Lung (tissue), 11 donors: ENCODE measurements at regions not wholly inside any gene's neighbourhood (a gene's known extent, or its start where the extent isn't known, plus 50 kb on each side); places are given as distances from the start of the nearest gene placed in this dataset.

Experiments
- ATAC-seq: fragments of 200-7000 bp; cut with Tn5 transposase; one replicate; pipeline ENCODE4 v1.9.1; 2020; ENCODE audit warnings: moderate number of reproducible peaks; ENCODE audit not compliant: insufficient read depth, low FRiP score
- DNase-seq, 3 donors: peaks; one replicate each; pipeline ENCODE4 v3.0.0-alpha.2; 2013 to 2017
- H3K27ac ChIP-seq, 2 donors: one replicate each; pipeline ENCODE4 v1.5.1; 2013; ENCODE audit warnings: mild to moderate bottlenecking in 2 of 2, moderate library complexity in 2 of 2, control low read depth in 1 of 2, inconsistent platforms in 1 of 2, low read depth in 1 of 2, low read length in 1 of 2
- H3K27me3 ChIP-seq, 3 donors: one replicate each; pipeline ENCODE4 v1.5.1; 2013; ENCODE audit warnings: low read length in 2 of 3; ENCODE audit not compliant: control insufficient read depth in 3 of 3, insufficient read depth in 3 of 3
- H3K36me3 ChIP-seq, 4 donors: one replicate each; pipeline ENCODE4 v1.5.1; 2013; ENCODE audit warnings: low read length in 4 of 4, mild to moderate bottlenecking in 1 of 4, moderate library complexity in 1 of 4; ENCODE audit not compliant: control insufficient read depth in 4 of 4, insufficient read depth in 4 of 4
- H3K4me1 ChIP-seq, 5 donors: one replicate each; pipeline ENCODE4 v1.5.1; 2013; ENCODE audit warnings: low read length in 5 of 5, mild to moderate bottlenecking in 2 of 5, moderate library complexity in 1 of 5; ENCODE audit not compliant: control insufficient read depth in 5 of 5, insufficient read depth in 5 of 5
- H3K4me3 ChIP-seq: one replicate; pipeline ENCODE4 v1.5.1; 2013; ENCODE audit warnings: mild to moderate bottlenecking, control low read depth, moderate library complexity
- H3K9ac ChIP-seq, 2 donors: one replicate each; pipeline ENCODE4 v1.5.1; 2013; ENCODE audit warnings: low read length in 2 of 2, control low read depth in 1 of 2; ENCODE audit not compliant: insufficient read depth in 1 of 2
- H3K9me3 ChIP-seq, 4 donors: one replicate each; pipeline ENCODE4 v1.5.1; 2013; ENCODE audit warnings: low read length in 3 of 4, mild to moderate bottlenecking in 1 of 4, moderate library complexity in 1 of 4; ENCODE audit not compliant: control insufficient read depth in 4 of 4, insufficient read depth in 3 of 4
- CTCF ChIP-seq: IDR thresholded peaks from 2 replicates; pipeline ENCODE4 v1.5.1; 2012; ENCODE audit warnings: mild to moderate bottlenecking; ENCODE audit errors: control extremely low read depth, extremely low read depth
- whole genome bisulfite sequencing, 2 donors: extraction: QIAGEN DNeasy Blood & Tissue Kit; methylation state at CpG; one replicate each; pipeline ENCODE4 v1.1.7; 2013; 5-methylcytosine and 5-hydroxymethylcytosine counted together
- donor health status: control.
- donor health status: control.
- donor health status: Bipolar disorder and iron deficiency.
- donor health status: healthy.
- donor health status: DM: yes; HTN: yes; CAD: no.

GRCh38 chr17:71850812-71851211 lies 270.0 kb upstream of the SOX9 start:
- no peak for TF ChIP-seq CTCF
- 95 to 96% methylated on average over 2 of the region's 2 CpGs for WGBS, 2 donors

GRCh38 chr17:71855010-71855409 lies 265.8 kb upstream of the SOX9 start:
- WGBS, 2 donors, result 82 to 91% methylated on average over 4 of the region's 4 CpGs
- no peak for ATAC-seq
- H3K36me3 ChIP-seq, result no peaks in the 10 kb centered on the region
- H3K4me1 ChIP-seq, result no peaks in the 10 kb centered on the region
- no peak for TF ChIP-seq CTCF
- H3K27ac ChIP-seq, result no peak overlapping the region
- no peaks in the 10 kb centered on the region for H3K9me3 ChIP-seq
- no peak overlapping the region for H3K9ac ChIP-seq
- DNase-seq, result no peak
- no peaks in the 10 kb centered on the region for H3K27me3 ChIP-seq
- H3K4me3 ChIP-seq, result no peak overlapping the region

More at GRCh38 chr17:71850812-71851211, 270.0 kb upstream of the SOX9 start:
- H3K36me3 ChIP-seq, result no peaks in the 10 kb centered on the region
- H3K27ac ChIP-seq, result no peak overlapping the region
- H3K9ac ChIP-seq, result no peak overlapping the region
- DNase-seq (no peak), ATAC-seq (no peak)
- H3K4me1 ChIP-seq, result no peaks in the 10 kb centered on the region
- H3K9me3 ChIP-seq, result no peaks in the 10 kb centered on the region
- no peak overlapping the region for H3K4me3 ChIP-seq
- H3K27me3 ChIP-seq, result no peaks in the 10 kb centered on the region

GRCh38 chr17:71864755-71865154 lies 256.1 kb upstream of the SOX9 start:
- Histone ChIP-seq H3K4me3 (no peak overlapping the region), H3K27ac (no peak overlapping the region), H3K9me3 (no peaks in the 10 kb centered on the region), H3K9ac (no peak overlapping the region), H3K27me3 (peaks cover 0 to 24% (median 6%) of the 10 kb centered on the region in 3 donors), H3K36me3 (no peaks in the 10 kb centered on the region), H3K4me1 (peaks cover 0 to 3% (median 0%) of the 10 kb centered on the region in 5 donors)
- 75 to 88% methylated on average over 2 of the region's 2 CpGs for WGBS, 2 donors
- no peak for TF ChIP-seq CTCF
- ATAC-seq, result no peak
- no peak for DNase-seq

GRCh38 chr17:71866095-71866494 lies 254.7 kb upstream of the SOX9 start:
- no peaks in the 10 kb centered on the region for H3K9me3 ChIP-seq
- H3K27me3 ChIP-seq, result peaks cover 0 to 26% (median 6%) of the 10 kb centered on the region in 3 donors
- 87 to 90% methylated on average over 7 of the region's 7 CpGs for WGBS, 2 donors
- DNase-seq (no peak), ATAC-seq (no peak)
- peaks cover 0 to 11% (median 6%) of the 10 kb centered on the region in 5 donors for H3K4me1 ChIP-seq
- no peak overlapping the region for H3K27ac ChIP-seq
- no peaks in the 10 kb centered on the region for H3K36me3 ChIP-seq
- no peak for TF ChIP-seq CTCF
- H3K4me3 ChIP-seq, result no peak overlapping the region
- no peak overlapping the region for H3K9ac ChIP-seq
